ENCODE measurements at regions not wholly inside any gene's neighbourhood (a gene's known extent, or its start where the extent isn't known, plus 50 kb on each side); places are given as distances from the start of the nearest gene placed in this dataset.
"Not testable (repeated sequence)": the region's sequence is repeated elsewhere in the genome, so short reads cannot be mapped to it uniquely, and the experiment has no call there.

- no peak for DNase-seq (ENCODE audit: low spot score)
Measured at GRCh38 chr10:29797616-29798015, 162.8 kb upstream of the SVIL start.

- DNase-seq (ENCODE audit: low spot score) = no peak
Measured at GRCh38 chr10:29795850-29796249, 161.1 kb upstream of the SVIL start.

- no peak for DNase-seq (ENCODE audit: low spot score)
Measured at GRCh38 chr10:29794776-29795611, 160.2 kb upstream of the SVIL start.

GRCh38 chr10:29791773-29792172 is 157.0 kb upstream of the SVIL start:
- DNase-seq (ENCODE audit: low spot score) = no peak

GRCh38 chr10:29790207-29790606 is 155.4 kb upstream of the SVIL start:
- DNase-seq (ENCODE audit: low spot score) = no peak

GRCh38 chr10:29788113-29788512 is 153.3 kb upstream of the SVIL start:
- DNase-seq (ENCODE audit: low spot score) = no peak

GRCh38 chr10:29785701-29786100 is 150.9 kb upstream of the SVIL start:
- DNase-seq (ENCODE audit: low spot score) = no peak

GRCh38 chr10:29784175-29784773 is 149.5 kb upstream of the SVIL start:
- DNase-seq (ENCODE audit: low spot score) = no peak

- no peak for DNase-seq (ENCODE audit: low spot score)
Measured at GRCh38 chr10:29783201-29783947, 148.6 kb upstream of the SVIL start.

- DNase-seq (ENCODE audit: low spot score) = no peak
Measured at GRCh38 chr10:29780639-29781038, 145.9 kb upstream of the SVIL start.

GRCh38 chr10:29780096-29780495 is 145.3 kb upstream of the SVIL start:
- DNase-seq (ENCODE audit: low spot score) = no peak

- DNase-seq (ENCODE audit: low spot score) = no peak
Measured at GRCh38 chr10:29776246-29776645, 141.5 kb upstream of the SVIL start.

- DNase-seq (ENCODE audit: low spot score) = no peak
Measured at GRCh38 chr10:29774475-29774874, 139.7 kb upstream of the SVIL start.

GRCh38 chr10:29773675-29774091 is 138.9 kb upstream of the SVIL start:
- DNase-seq (ENCODE audit: low spot score) = no peak

- DNase-seq (ENCODE audit: low spot score) = no peak
Measured at GRCh38 chr10:29772403-29772802, 137.6 kb upstream of the SVIL start.

- no peak for DNase-seq (ENCODE audit: low spot score)
Measured at GRCh38 chr10:29771376-29771775, 136.6 kb upstream of the SVIL start.

- not testable (repeated sequence) for DNase-seq (ENCODE audit: low spot score)
Measured at GRCh38 chr10:29769277-29769676, 134.5 kb upstream of the SVIL start.

- DNase-seq (ENCODE audit: low spot score) = no peak
Measured at GRCh38 chr10:29767968-29768367, 133.2 kb upstream of the SVIL start.

- DNase-seq (ENCODE audit: low spot score) = no peak
Measured at GRCh38 chr10:29766753-29767152, 132.0 kb upstream of the SVIL start.

- no peak for DNase-seq (ENCODE audit: low spot score)
Measured at GRCh38 chr10:29765330-29765729, 130.6 kb upstream of the SVIL start.

GRCh38 chr10:29763396-29763795 is 128.6 kb upstream of the SVIL start:
- no peak for DNase-seq (ENCODE audit: low spot score)

GRCh38 chr10:29761916-29762315 is 127.1 kb upstream of the SVIL start:
- DNase-seq (ENCODE audit: low spot score) = no peak
